HepG2 (cell line): ENCODE measurements at regions not wholly inside any gene's neighbourhood (a gene's known extent, or its start where the extent isn't known, plus 50 kb on each side); places are given as distances from the start of the nearest gene placed in this dataset.

Experiments used
- ATAC-seq: fragments of 200-7000 bp; cut with Tn5 transposase; 3 replicates; pipeline ENCODE4 v1.9.1; 2020; ENCODE audit warnings: mild to moderate bottlenecking, moderate library complexity
- BruUV-seq: library from RNA; stranded (reverse); fragments of 400-500 nt; replicated peaks from 2 replicates; lab custom pipeline; 2021; lab: Mats Ljungman, UMichigan
- CTCF ChIA-PET: fragments of 300-600 bp; formaldehyde crosslinking; extraction: SDS; loops from one replicate; lab custom pipeline; 2021; ENCODE audit warnings: low total read pairs, inconsistent platforms, low intra/inter-chr PET ratio; lab: Yijun Ruan, JAX
- POLR2A ChIA-PET: fragments of 350-600 bp; sonication (Branson Sonifier 250); formaldehyde crosslinking; loops from one replicate; lab custom pipeline; 2020; ENCODE audit warnings: antibody characterized with exemption, inconsistent platforms; lab: Yijun Ruan, JAX
- DNase-seq: peaks from one replicate; pipeline ENCODE4 v3.0.0-alpha.2; 2015; ENCODE audit warnings: low spot score
- FAIRE-seq: peaks from 3 replicates; lab custom pipeline; 2011; peaks lifted over from hg19 to GRCh38; lab: Jason Lieb, UNC
- H2AFZ ChIP-seq: one replicate; pipeline ENCODE4 v1.6.1; 2011; ENCODE audit warnings: low read length, inconsistent platforms
- H3K27ac ChIP-seq: fragments of 300-600 bp; 3 replicates; pipeline ENCODE4 v1.8.0; 2011; ENCODE audit warnings: mixed run types, mild to moderate bottlenecking, mixed read lengths, low read length, inconsistent platforms; ENCODE audit not compliant: insufficient read depth; ENCODE audit errors: extremely low read length
- H3K27me3 ChIP-seq, 2 experiments: fragments of 200-600 bp in 1 of 2; 2 replicates in 1 of 2; 3 replicates in 1 of 2; pipeline versions ENCODE4 v1.6.0 to v1.8.0; 2011; ENCODE audit warnings: low read length in 2 of 2, mild to moderate bottlenecking in 2 of 2, moderate library complexity in 2 of 2, inconsistent platforms in 1 of 2; ENCODE audit not compliant: insufficient read depth in 2 of 2, control insufficient read depth in 1 of 2
- H3K36me3 ChIP-seq, 2 experiments: fragments of 200-600 bp in 1 of 2; replicated peaks in 1 of 2; 2 replicates in 1 of 2; 3 replicates in 1 of 2; pipeline versions ENCODE4 v1.5.1 to v1.8.0; 2011; ENCODE audit warnings: low read length in 2 of 2, inconsistent platforms in 1 of 2; ENCODE audit not compliant: insufficient read depth in 2 of 2, control insufficient read depth in 1 of 2
- H3K4me1 ChIP-seq: 2 replicates; pipeline ENCODE4 v1.5.1; 2012; ENCODE audit warnings: low read length, inconsistent platforms; ENCODE audit not compliant: insufficient read depth
- H3K4me2 ChIP-seq: 2 replicates; pipeline ENCODE4 v1.6.0; 2011; ENCODE audit warnings: low read depth, low read length, inconsistent platforms
- H3K4me3 ChIP-seq, 3 experiments: fragments of 200-600 bp in 1 of 3; sonication (generic), shearing (Covaris generic) in 1 of 3; replicated peaks in 1 of 3; 2 replicates each; pipeline ENCODE4 v1.5.1; 2011 to 2016; ENCODE audit warnings: low read length in 3 of 3, inconsistent platforms in 2 of 3, low read depth in 2 of 3, mild to moderate bottlenecking in 2 of 3, control low read depth in 1 of 3, mixed read lengths in 1 of 3; ENCODE audit not compliant: insufficient read depth in 1 of 3
- H3K79me2 ChIP-seq: one replicate; pipeline ENCODE4 v1.6.1; 2011; ENCODE audit warnings: low read length, inconsistent platforms; ENCODE audit not compliant: insufficient read depth
- H3K9ac ChIP-seq: 2 replicates; pipeline ENCODE4 v1.6.0; 2011; ENCODE audit warnings: mild to moderate bottlenecking, low read depth, low read length, inconsistent platforms; ENCODE audit not compliant: insufficient read depth
- H3K9me3 ChIP-seq: 2 replicates; pipeline ENCODE4 v1.5.1; 2012; ENCODE audit warnings: mild to moderate bottlenecking, low read length
- H4K20me1 ChIP-seq: 2 replicates; pipeline ENCODE4 v1.6.0; 2011; ENCODE audit warnings: inconsistent platforms, mild to moderate bottlenecking, low read length, moderate library complexity; ENCODE audit not compliant: insufficient read depth
- ARNT2 ChIP-seq: sonication (generic); formaldehyde crosslinking; IDR thresholded peaks from 2 replicates; pipeline ENCODE4 v1.8.0; 2022; ENCODE audit warnings: mild to moderate bottlenecking, low read depth, missing genetic modification reagents, moderate library complexity
- FOXA1 ChIP-seq, 2 experiments: fragments of 450-650 bp in 1 of 2; sonication (generic) in 1 of 2; formaldehyde crosslinking in 1 of 2; IDR thresholded peaks; 2 replicates each; pipeline versions ENCODE4 v1.4.0 to v1.6.1; 2016 to 2020; ENCODE audit warnings: missing genetic modification reagents in 1 of 2
- HDAC2 ChIP-seq: sonication (generic); formaldehyde crosslinking; IDR thresholded peaks from 2 replicates; pipeline ENCODE4 v1.4.0; 2020; ENCODE audit warnings: missing genetic modification reagents
- KDM5B ChIP-seq: sonication (generic); formaldehyde crosslinking; IDR thresholded peaks from 2 replicates; pipeline ENCODE4 v1.4.0; 2020; ENCODE audit warnings: missing genetic modification reagents, mild to moderate bottlenecking, borderline replicate concordance
- MIER2 ChIP-seq: IDR thresholded peaks from 2 replicates; pipeline ENCODE4 v1.6.1; 2016; ENCODE audit warnings: missing biosample characterization, missing genetic modification reagents
- ZNF30 ChIP-seq: sonication (generic); formaldehyde crosslinking; IDR thresholded peaks from 2 replicates; pipeline ENCODE4 v1.5.0; 2020; ENCODE audit warnings: mild to moderate bottlenecking, missing genetic modification reagents
- ZNF367 ChIP-seq: sonication (generic); formaldehyde crosslinking; IDR thresholded peaks from 2 replicates; pipeline ENCODE4 v1.4.0; 2020; ENCODE audit warnings: missing genetic modification reagents, borderline replicate concordance
- ZNF446 ChIP-seq: sonication (generic); formaldehyde crosslinking; IDR thresholded peaks from 2 replicates; pipeline ENCODE4 v1.5.0; 2020; ENCODE audit warnings: mild to moderate bottlenecking, missing genetic modification reagents
- ZNF609 ChIP-seq: sonication (generic); formaldehyde crosslinking; IDR thresholded peaks from 2 replicates; pipeline ENCODE4 v1.4.0; 2020; ENCODE audit warnings: mild to moderate bottlenecking, missing genetic modification reagents, borderline replicate concordance
- ZNF891 ChIP-seq: sonication (generic); formaldehyde crosslinking; IDR thresholded peaks from 2 replicates; pipeline ENCODE4 v1.5.0; 2020; ENCODE audit warnings: mild to moderate bottlenecking, missing genetic modification reagents
- WGBS: methylation state at CpG from one replicate; pipeline ENCODE4 v1.1.6; 2017; ENCODE audit warnings: low lambda C conversion rate; 5-methylcytosine and 5-hydroxymethylcytosine counted together
- in situ Hi-C: cut with HindIII; loops from 2 replicates; pipeline ENCODE4 v1.10.0; 2017; ENCODE audit warnings: low pct_unique_long_range_greater_than_20kb; ENCODE audit not compliant: extremely low pct_ligation_motif_present
- intact Hi-C: fragments of 100-400 bp; cut with micrococcal nuclease; formaldehyde crosslinking; loops from one replicate; pipeline ENCODE4 v1.10.0; 2022; ENCODE audit not compliant: unreplicated experiment
- TF ChIP-seq, protein P1 (sequence below): sonication (generic); formaldehyde crosslinking; IDR thresholded peaks from 2 replicates; pipeline ENCODE4 v1.4.0; 2020; ENCODE audit warnings: missing genetic modification reagents
- TF ChIP-seq, protein P2 (sequence below): sonication (generic); formaldehyde crosslinking; IDR thresholded peaks from 2 replicates; pipeline ENCODE4 v1.4.0; 2020; ENCODE audit warnings: missing genetic modification reagents

DNA sequence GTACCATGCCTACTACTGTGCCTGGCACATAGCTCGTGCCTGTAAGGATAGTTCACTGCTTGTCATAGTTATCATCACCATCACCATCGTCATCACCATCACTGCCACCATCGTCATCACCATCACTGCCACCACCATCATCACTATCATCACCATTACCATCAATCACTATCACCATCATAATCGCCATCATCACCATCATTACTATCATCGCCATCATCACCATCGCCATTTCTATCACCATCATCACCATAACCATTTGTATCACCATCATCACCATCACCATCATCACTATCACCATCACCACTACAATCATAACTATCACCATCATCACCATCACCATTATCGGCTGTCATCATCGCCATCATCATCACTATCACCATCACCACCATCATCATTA lies 107.1 kb downstream of the TUBA3C start:
- no peak for ATAC-seq
- Histone ChIP-seq H3K79me2 (no peaks in the 10 kb centered on the region), H4K20me1 (no peaks in the 10 kb centered on the region), H2AFZ (no peak overlapping the region), H3K9me3 (peaks cover 15% of the 10 kb centered on the region; the same call in 1 of the 2 replicates), H3K4me2 (no peak overlapping the region), H3K27ac (no peak overlapping the region), H3K4me3 (no peak overlapping the region), H3K27me3 (no peaks in the 10 kb centered on the region), H3K36me3 (no peaks in the 10 kb centered on the region), H3K9ac (no peak overlapping the region), H3K4me1 (no peaks in the 10 kb centered on the region)
- POLR2A ChIA-PET, result no interaction called here
- DNase-seq, result no peak
- BruUV-seq, result no TSS peak
- 33% methylated on average over 8 of the region's 8 CpGs for WGBS
- CTCF ChIA-PET, result no interaction called here
- intact Hi-C loops, result no loop called here
- in situ Hi-C loops, result no loop called here
- FAIRE-seq, result no peak
- no peak for TF ChIP-seq ZNF30 (CRISPR knock-in tag)
- TF ChIP-seq ARNT2, result no peak
- TF ChIP-seq, protein P1, sequence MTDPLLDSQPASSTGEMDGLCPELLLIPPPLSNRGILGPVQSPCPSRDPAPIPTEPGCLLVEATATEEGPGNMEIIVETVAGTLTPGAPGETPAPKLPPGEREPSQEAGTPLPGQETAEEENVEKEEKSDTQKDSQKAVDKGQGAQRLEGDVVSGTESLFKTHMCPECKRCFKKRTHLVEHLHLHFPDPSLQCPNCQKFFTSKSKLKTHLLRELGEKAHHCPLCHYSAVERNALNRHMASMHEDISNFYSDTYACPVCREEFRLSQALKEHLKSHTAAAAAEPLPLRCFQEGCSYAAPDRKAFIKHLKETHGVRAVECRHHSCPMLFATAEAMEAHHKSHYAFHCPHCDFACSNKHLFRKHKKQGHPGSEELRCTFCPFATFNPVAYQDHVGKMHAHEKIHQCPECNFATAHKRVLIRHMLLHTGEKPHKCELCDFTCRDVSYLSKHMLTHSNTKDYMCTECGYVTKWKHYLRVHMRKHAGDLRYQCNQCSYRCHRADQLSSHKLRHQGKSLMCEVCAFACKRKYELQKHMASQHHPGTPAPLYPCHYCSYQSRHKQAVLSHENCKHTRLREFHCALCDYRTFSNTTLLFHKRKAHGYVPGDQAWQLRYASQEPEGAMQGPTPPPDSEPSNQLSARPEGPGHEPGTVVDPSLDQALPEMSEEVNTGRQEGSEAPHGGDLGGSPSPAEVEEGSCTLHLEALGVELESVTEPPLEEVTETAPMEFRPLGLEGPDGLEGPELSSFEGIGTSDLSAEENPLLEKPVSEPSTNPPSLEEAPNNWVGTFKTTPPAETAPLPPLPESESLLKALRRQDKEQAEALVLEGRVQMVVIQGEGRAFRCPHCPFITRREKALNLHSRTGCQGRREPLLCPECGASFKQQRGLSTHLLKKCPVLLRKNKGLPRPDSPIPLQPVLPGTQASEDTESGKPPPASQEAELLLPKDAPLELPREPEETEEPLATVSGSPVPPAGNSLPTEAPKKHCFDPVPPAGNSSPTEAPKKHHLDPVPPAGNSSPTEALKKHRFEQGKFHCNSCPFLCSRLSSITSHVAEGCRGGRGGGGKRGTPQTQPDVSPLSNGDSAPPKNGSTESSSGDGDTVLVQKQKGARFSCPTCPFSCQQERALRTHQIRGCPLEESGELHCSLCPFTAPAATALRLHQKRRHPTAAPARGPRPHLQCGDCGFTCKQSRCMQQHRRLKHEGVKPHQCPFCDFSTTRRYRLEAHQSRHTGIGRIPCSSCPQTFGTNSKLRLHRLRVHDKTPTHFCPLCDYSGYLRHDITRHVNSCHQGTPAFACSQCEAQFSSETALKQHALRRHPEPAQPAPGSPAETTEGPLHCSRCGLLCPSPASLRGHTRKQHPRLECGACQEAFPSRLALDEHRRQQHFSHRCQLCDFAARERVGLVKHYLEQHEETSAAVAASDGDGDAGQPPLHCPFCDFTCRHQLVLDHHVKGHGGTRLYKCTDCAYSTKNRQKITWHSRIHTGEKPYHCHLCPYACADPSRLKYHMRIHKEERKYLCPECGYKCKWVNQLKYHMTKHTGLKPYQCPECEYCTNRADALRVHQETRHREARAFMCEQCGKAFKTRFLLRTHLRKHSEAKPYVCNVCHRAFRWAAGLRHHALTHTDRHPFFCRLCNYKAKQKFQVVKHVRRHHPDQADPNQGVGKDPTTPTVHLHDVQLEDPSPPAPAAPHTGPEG (CRISPR knock-in tag), result no peak
- TF ChIP-seq, protein P2, sequence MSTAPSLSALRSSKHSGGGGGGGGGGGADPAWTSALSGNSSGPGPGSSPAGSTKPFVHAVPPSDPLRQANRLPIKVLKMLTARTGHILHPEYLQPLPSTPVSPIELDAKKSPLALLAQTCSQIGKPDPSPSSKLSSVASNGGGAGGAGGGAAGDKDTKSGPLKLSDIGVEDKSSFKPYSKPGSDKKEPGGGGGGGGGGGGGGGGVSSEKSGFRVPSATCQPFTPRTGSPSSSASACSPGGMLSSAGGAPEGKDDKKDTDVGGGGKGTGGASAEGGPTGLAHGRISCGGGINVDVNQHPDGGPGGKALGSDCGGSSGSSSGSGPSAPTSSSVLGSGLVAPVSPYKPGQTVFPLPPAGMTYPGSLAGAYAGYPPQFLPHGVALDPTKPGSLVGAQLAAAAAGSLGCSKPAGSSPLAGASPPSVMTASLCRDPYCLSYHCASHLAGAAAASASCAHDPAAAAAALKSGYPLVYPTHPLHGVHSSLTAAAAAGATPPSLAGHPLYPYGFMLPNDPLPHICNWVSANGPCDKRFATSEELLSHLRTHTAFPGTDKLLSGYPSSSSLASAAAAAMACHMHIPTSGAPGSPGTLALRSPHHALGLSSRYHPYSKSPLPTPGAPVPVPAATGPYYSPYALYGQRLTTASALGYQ (CRISPR knock-in tag), result no peak
- TF ChIP-seq MIER2 (CRISPR knock-in tag), result no peak
- no peak for TF ChIP-seq ZNF891 (CRISPR knock-in tag)
- TF ChIP-seq HDAC2 (CRISPR knock-in tag), result no peak
- no peak for TF ChIP-seq KDM5B (CRISPR knock-in tag)
- TF ChIP-seq ZNF609 (CRISPR knock-in tag), result no peak
- TF ChIP-seq ZNF446 (CRISPR knock-in tag), result no peak
- no peak for TF ChIP-seq FOXA1 (IDR thresholded peaks at IDR 0.05)
- no peak for TF ChIP-seq FOXA1 (CRISPR knock-in tag; IDR thresholded peaks at IDR 0.05)
- TF ChIP-seq ZNF367, result no peak
